Coronary artery (tissue), 2 donors: ENCODE measurements at regions not wholly inside any gene's neighbourhood (a gene's known extent, or its start where the extent isn't known, plus 50 kb on each side); places are given as distances from the start of the nearest gene placed in this dataset.

Experiments used
- DNase-seq: peaks from one replicate; pipeline ENCODE4 v3.0.0-alpha.2; 2017; ENCODE audit warnings: low spot score
- H3K27ac ChIP-seq, 2 donors: fragments of 200-600 bp; sonication (generic); one replicate each; pipeline ENCODE4 v1.5.1; 2016 to 2019
- H3K4me3 ChIP-seq: fragments of 200-600 bp; sonication (generic); 2 replicates; pipeline ENCODE4 v1.5.1; 2016; ENCODE audit warnings: mild to moderate bottlenecking, moderate library complexity
- CTCF ChIP-seq: fragments of 200-600 bp; sonication (generic); IDR thresholded peaks from one replicate; pipeline ENCODE4 v1.5.1; 2019; ENCODE audit warnings: antibody characterized with exemption

- no peak for DNase-seq
- no peak overlapping the region for H3K4me3 ChIP-seq
- no peak overlapping the region for H3K27ac ChIP-seq
- TF ChIP-seq CTCF: no peak
These were observed 67.2 kb upstream of the CIBAR2 start for GRCh38 chr16:85179344-85180046.

- no peak for TF ChIP-seq CTCF
- DNase-seq: no peak
- Histone ChIP-seq H3K27ac (no peak overlapping the region), H3K4me3 (no peak overlapping the region)
These were observed 68.0 kb upstream of the CIBAR2 start for GRCh38 chr16:85180047-85180826.

GRCh38 chr16:85180827-85181738, 68.8 kb upstream of the CIBAR2 start:
- H3K27ac ChIP-seq: no peak overlapping the region
- TF ChIP-seq CTCF: no peak
- H3K4me3 ChIP-seq: no peak overlapping the region
- DNase-seq: no peak

GRCh38 chr16:85181739-85182129, 69.5 kb upstream of the CIBAR2 start:
- no peak overlapping the region for H3K27ac ChIP-seq
- TF ChIP-seq CTCF: no peak
- no peak overlapping the region for H3K4me3 ChIP-seq
- DNase-seq: no peak

- H3K4me3 ChIP-seq: no peak overlapping the region
- no peak overlapping the region for H3K27ac ChIP-seq
- TF ChIP-seq CTCF: no peak
- DNase-seq: no peak
These were observed 70.0 kb upstream of the CIBAR2 start for GRCh38 chr16:85182286-85182685.

DNA sequence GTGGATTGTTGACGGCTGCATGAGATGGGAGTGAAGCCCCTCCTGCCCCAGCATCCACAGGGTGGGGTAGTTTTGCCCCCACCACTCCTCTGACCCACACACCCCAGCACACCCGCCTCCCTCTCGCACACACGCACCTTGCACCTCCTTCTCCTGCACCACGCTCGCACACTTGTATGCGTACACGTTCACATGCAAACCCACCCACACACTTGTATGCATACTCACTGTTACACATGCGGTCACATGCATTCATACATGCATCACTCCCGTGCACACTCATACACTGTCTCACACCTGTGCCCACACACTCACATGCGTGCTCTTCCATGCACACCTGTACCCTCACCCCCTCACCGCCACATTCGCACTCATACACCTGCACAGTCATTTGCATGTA, 70.5 kb upstream of the CIBAR2 start:
- no peak for DNase-seq
- H3K4me3 ChIP-seq: no peak overlapping the region
- TF ChIP-seq CTCF: no peak
- H3K27ac ChIP-seq: no peak overlapping the region
